Prostate gland (tissue), 2 donors: ENCODE measurements at regions not wholly inside any gene's neighbourhood (a gene's known extent, or its start where the extent isn't known, plus 50 kb on each side); places are given as distances from the start of the nearest gene placed in this dataset.

Experiments used
- POLR2AphosphoS5 ChIP-seq: sonication (generic); formaldehyde crosslinking; IDR thresholded peaks from one replicate; pipeline ENCODE4 v1.6.1; 2017; ENCODE audit warnings: antibody characterized with exemption
- TF ChIP-seq, protein P1 (sequence below), 4 experiments: fragments of 200-600 bp in 2 of 4; fragments of 450-650 bp in 2 of 4; sonication (generic) in 2 of 4; IDR thresholded peaks; 1 replicate in 3 of 4; 2 replicates in 1 of 4; pipeline ENCODE4 v1.5.1; 2016 to 2019; ENCODE audit warnings: antibody characterized with exemption in 4 of 4, mild to moderate bottlenecking in 2 of 4, moderate library complexity in 2 of 4

DNA sequence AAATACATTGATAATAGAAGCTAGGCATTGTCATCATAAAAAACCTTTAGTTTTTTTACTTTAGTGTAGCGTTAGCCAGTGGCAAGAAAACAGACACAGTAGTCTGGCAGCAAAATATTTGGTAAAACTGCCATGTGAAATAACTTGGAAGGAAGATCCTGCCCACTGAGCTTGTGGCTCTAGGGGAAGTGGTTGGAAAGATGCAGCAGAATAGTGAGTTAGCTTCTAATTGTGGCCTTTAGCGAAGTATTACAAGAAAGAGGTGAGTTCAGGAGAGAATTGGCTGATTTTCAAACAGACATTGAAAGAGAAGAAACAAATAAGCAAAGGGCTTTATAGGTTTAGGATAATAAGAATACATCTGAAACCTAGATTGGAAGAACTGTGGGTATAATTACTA, 1887.8 kb upstream of the CELF4 start:
- TF ChIP-seq POLR2AphosphoS5, result no peak
- TF ChIP-seq, protein P1, sequence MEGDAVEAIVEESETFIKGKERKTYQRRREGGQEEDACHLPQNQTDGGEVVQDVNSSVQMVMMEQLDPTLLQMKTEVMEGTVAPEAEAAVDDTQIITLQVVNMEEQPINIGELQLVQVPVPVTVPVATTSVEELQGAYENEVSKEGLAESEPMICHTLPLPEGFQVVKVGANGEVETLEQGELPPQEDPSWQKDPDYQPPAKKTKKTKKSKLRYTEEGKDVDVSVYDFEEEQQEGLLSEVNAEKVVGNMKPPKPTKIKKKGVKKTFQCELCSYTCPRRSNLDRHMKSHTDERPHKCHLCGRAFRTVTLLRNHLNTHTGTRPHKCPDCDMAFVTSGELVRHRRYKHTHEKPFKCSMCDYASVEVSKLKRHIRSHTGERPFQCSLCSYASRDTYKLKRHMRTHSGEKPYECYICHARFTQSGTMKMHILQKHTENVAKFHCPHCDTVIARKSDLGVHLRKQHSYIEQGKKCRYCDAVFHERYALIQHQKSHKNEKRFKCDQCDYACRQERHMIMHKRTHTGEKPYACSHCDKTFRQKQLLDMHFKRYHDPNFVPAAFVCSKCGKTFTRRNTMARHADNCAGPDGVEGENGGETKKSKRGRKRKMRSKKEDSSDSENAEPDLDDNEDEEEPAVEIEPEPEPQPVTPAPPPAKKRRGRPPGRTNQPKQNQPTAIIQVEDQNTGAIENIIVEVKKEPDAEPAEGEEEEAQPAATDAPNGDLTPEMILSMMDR (IDR thresholded peaks at IDR 0.05), result no peak
